ENCODE measurements at regions not wholly inside any gene's neighbourhood (a gene's known extent, or its start where the extent isn't known, plus 50 kb on each side); places are given as distances from the start of the nearest gene placed in this dataset.
"Not testable (repeated sequence)": the region's sequence is repeated elsewhere in the genome, so short reads cannot be mapped to it uniquely, and the experiment has no call there.

GRCh38 chr1:149695066-149695465 is 87.4 kb upstream of the FCGR1A start:
- not testable (repeated sequence) for H3K4me3 ChIP-seq (ENCODE audit: low read depth, low read length)

GRCh38 chr1:149700220-149700619 is 82.3 kb upstream of the FCGR1A start:
- H3K4me3 ChIP-seq (ENCODE audit: low read depth, low read length), result not testable (repeated sequence)

GRCh38 chr1:149700677-149701567 is 81.6 kb upstream of the FCGR1A start:
- H3K4me3 ChIP-seq (ENCODE audit: low read depth, low read length), result not testable (repeated sequence)

DNA sequence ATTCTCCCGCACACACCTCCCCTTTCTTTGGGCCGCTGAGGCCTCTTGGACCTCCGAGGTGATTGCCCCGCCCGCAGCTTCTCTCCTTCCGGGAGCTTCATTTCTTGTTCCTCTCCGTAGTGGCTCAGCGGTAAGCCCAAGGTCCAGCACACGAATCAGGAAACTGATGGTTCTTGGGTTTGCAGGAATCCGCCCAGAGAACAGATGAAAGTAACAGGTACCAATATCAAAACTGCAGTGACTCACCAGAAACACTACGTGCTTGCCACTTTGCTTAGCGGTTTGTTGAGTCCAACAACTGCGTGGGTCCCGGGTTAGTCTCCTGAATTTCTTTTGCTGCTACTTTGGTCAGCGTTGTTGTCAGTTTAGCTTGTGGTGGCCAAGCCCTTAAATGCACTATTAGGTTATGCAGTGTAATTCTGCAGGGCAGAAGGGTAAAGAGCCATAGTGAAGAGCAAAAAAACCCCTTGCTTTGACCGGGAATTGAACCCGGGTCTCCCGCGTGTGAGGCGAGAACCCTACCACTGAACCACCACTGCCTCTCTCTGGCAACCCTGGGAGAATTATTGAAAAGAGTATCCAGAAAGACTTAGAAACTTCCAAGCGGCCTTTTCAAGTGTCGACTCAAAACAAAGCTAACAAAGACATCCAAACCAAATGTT is 74.2 kb upstream of the FCGR1A start:
- H3K4me3 ChIP-seq (ENCODE audit: low read depth, low read length), result not testable (repeated sequence)

- not testable (repeated sequence) for H3K4me3 ChIP-seq (ENCODE audit: low read depth, low read length)
These were observed 70.8 kb upstream of the FCGR1A start for GRCh38 chr1:149711651-149712050.

DNA sequence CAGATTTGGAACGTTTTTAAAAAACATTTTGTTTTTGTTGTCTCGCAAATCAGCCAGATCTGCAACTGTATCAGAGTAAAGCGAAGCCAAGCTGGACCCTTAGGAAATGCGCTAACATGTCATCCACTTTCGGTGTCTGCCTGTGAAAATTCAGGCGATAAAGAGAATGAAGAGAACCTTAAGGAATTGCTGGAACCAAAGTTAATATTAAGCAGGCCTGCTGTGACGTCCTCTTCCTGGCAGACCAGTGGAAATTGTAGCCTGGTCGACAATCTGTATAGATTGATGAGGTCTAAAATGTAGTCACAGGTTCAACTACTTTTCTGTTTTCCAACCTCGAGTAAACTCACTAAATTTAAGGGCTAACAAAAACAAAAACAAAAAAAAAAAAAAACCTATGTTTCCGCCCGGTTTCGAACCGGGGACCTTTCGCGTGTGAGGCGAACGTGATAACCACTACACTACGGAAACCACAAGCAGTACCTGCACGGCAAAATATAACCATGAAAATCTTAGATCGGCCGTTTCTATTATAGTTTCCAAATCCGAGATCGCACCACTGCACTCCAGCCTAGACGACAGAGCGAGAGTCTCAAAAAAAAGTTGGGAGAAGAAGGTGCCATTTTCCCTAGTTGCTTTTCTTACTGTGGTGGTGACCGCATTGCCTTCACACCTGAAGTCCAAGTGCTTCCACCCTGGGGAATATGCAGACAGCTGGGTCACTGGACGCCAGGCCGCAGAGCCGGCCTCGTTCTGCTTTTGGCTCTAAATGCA is 70.2 kb upstream of the FCGR1A start:
- not testable (repeated sequence) for H3K4me3 ChIP-seq (ENCODE audit: low read depth, low read length)

DNA sequence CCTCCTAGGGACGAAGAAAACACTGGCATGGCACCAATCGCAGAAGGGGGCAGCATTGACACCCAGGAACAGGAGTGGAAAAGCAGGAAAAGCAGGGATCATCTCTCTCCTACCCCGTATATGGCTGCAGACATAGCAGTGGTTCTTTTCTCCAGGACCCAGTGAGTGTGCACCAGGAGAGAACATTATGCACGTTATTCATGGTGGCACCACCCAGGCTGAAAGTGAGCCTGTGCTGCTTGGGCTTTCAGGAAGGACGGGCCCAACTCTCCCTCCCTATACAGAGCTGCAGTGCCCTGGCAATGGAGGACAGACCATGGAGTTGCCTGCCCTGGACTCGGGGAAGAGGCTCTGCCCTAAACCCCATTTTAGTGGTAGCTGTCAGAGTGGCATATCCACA is 69.0 kb upstream of the FCGR1A start:
- not testable (repeated sequence) for H3K4me3 ChIP-seq (ENCODE audit: low read depth, low read length)

GRCh38 chr1:149713952-149714351 is 68.5 kb upstream of the FCGR1A start:
- H3K4me3 ChIP-seq (ENCODE audit: low read depth, low read length), result not testable (repeated sequence)

DNA sequence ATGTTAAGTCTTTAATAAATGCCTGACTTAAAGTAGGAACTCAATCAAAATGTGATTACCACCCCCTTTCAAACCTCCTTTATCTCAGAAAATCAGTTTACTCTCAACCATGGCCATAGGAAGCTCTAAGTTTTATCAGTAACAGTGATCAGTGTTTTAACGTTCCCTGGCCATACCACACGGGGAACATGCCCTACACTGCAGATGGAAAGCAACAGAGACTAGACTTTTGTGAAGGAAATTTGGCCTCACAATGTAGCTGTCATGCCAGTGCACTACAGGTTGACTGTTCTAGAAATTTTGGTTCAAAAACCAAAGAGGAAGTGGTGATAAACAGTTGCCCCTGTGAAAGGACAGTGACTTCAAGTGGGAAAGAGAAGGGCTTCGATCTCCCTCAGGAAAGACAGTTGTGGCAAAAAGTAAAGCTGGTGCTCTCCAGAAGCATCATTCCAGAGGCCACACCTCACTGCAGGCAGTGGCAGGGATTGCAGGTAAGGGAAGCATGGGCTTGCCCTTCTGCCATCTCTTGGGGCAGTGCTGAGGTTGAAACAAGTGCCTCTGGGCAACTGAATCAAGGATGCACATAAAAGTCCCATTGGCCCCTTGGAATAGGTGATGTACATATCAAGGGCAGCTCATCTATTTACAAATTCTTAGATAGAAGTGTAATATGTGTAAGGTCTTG is 57.7 kb upstream of the FCGR1A start:
- not testable (repeated sequence) for H3K4me3 ChIP-seq (ENCODE audit: low read depth, low read length)

DNA sequence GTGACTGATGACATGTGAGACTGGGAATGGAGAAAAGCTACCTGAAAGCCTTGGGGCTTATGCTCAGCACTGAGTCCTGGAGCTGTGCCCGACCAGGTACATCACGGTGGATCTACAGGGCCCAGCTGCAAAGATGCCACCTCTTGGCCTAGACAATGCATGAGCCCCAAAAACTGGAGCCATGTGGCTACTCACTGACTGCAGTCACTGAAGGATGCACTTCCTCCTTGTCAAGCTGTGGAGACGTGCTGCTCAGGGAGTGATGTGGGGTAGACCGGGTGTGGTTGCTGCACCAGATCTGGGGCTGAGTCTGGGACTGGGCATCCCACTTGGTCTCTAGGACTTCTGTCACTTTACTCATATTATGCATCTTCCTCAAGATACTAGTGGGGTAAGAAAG is 55.8 kb upstream of the FCGR1A start:
- H3K4me3 ChIP-seq (ENCODE audit: low read depth, low read length), result not testable (repeated sequence)

DNA sequence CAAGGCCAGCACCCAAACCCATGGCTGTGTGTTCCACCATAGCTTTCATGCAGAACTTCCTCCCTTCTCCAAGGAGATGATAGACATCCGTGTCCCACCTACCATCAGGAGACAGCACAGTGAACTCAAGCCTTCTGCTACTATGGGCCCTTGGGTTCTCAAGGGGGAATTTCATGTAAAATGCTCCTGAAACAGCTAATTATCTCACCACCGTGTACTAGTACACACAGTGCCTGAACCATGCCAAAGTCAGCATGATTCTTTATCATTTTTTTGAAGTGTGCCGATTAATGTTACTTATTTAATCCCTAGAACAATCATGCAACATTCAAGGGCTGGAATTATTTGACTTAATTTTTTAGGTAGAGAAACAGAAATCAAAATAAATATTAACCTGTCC is 53.9 kb upstream of the FCGR1A start:
- not testable (repeated sequence) for H3K4me3 ChIP-seq (ENCODE audit: low read depth, low read length)

Data from GM12875 (cell line).